OCI-LY3 (cell line): ENCODE measurements at regions not wholly inside any gene's neighbourhood (a gene's known extent, or its start where the extent isn't known, plus 50 kb on each side); places are given as distances from the start of the nearest gene placed in this dataset.
"Not testable (repeated sequence)": the region's sequence is repeated elsewhere in the genome, so short reads cannot be mapped to it uniquely, and the experiment has no call there.

Source experiments
- H2AFZ ChIP-seq: fragments of 200-600, 300-600 bp; shearing (Covaris generic); 2 replicates; pipeline ENCODE4 v1.6.0; 2014; ENCODE audit warnings: antibody characterized with exemption, low read depth, low read length
- H3K27ac ChIP-seq: fragments of 200-600, 300-600 bp; sonication (generic); 2 replicates; pipeline ENCODE4 v1.5.1; 2014; ENCODE audit warnings: mild to moderate bottlenecking, low read length, moderate library complexity, mixed read lengths
- H3K27me3 ChIP-seq: fragments of 200-600, 300-600 bp; sonication (generic); 2 replicates; pipeline ENCODE4 v1.6.1; 2014; ENCODE audit warnings: low read depth, low read length, mixed read lengths
- H3K36me3 ChIP-seq: fragments of 200-600, 300-600 bp; sonication (generic); replicated peaks from 2 replicates; pipeline ENCODE3; 2014; ENCODE audit warnings: low read depth, low read length, mixed read lengths
- H3K4me1 ChIP-seq: fragments of 300-600, 200-600 bp; sonication (generic); 2 replicates; pipeline ENCODE4 v1.6.1; 2014; ENCODE audit warnings: low read length, mixed read lengths
- H3K4me2 ChIP-seq: fragments of 200-600, 300-600 bp; sonication (generic); 2 replicates; pipeline ENCODE4 v1.6.1; 2014; ENCODE audit warnings: low read length, mixed read lengths
- H3K4me3 ChIP-seq: fragments of 300-600, 200-600 bp; sonication (generic); 2 replicates; pipeline ENCODE4 v1.5.1; 2014; ENCODE audit warnings: antibody characterized with exemption, mild to moderate bottlenecking, low read length, moderate library complexity
- H3K79me2 ChIP-seq: fragments of 300-600, 200-600 bp; shearing (Covaris generic); 2 replicates; pipeline ENCODE4 v1.6.1; 2014; ENCODE audit warnings: mild to moderate bottlenecking, low read length, mixed read lengths
- H3K9ac ChIP-seq: fragments of 300-600, 200-600 bp; shearing (Covaris generic); 2 replicates; pipeline ENCODE4 v1.6.0; 2014; ENCODE audit warnings: mild to moderate bottlenecking, low read length, moderate library complexity
- H3K9me3 ChIP-seq: fragments of 200-600, 300-600 bp; shearing (Covaris generic); 2 replicates; pipeline ENCODE4 v1.6.1; 2014; ENCODE audit warnings: low read length, mixed read lengths; ENCODE audit not compliant: insufficient read depth
- H4K20me1 ChIP-seq: fragments of 200-600, 300-600 bp; sonication (generic); 2 replicates; pipeline ENCODE4 v1.6.1; 2016; ENCODE audit warnings: low read length, mixed read lengths; ENCODE audit not compliant: insufficient read depth
- CTCF ChIP-seq: fragments of 200-600, 300-600 bp; sonication (generic); IDR thresholded peaks from 2 replicates; pipeline ENCODE4 v1.5.1; 2014; ENCODE audit warnings: antibody characterized with exemption, low read length, low read depth
- EZH2phosphoT487 ChIP-seq: fragments of 200-600 bp; shearing (Covaris generic); IDR thresholded peaks from 2 replicates; pipeline ENCODE4 v1.6.1; 2018; ENCODE audit warnings: antibody characterized with exemption, mixed run types, low read depth

DNA sequence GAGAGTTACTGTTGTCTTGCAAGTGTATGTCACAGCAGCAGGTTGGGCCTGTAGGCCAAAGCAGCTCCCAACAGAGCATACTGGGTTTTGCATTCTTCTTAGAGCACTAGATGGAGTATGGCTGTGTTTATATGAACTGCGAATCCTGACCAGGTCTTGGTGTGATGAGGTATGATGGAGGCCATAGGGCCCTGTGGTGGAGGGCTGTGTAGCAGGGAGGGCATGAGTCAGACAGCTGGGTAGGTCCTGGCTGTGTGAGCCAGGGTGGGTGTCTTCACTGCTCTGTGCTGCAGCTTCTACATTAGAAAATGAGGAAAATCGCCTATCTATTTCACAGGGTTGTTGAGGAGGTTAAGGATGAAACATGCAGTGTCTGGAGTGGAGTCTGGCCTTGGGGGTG, 124.2 kb downstream of the BUB3 start:
- Histone ChIP-seq H3K27me3 (no peaks in the 10 kb centered on the region), H3K4me3 (no peak overlapping the region), H3K9ac (no peak overlapping the region), H3K4me2 (no peak overlapping the region), H4K20me1 (no peaks in the 10 kb centered on the region), H2AFZ (no peak overlapping the region), H3K4me1 (no peaks in the 10 kb centered on the region), H3K9me3 (no peaks in the 10 kb centered on the region), H3K79me2 (no peaks in the 10 kb centered on the region), H3K36me3 (no peaks in the 10 kb centered on the region), H3K27ac (no peak overlapping the region)
- TF ChIP-seq EZH2phosphoT487 = no peak
- TF ChIP-seq CTCF = no peak

- H2AFZ ChIP-seq, H3K4me1 ChIP-seq, H3K27ac ChIP-seq, H3K9ac ChIP-seq, H3K4me2 ChIP-seq, H4K20me1 ChIP-seq, H3K9me3 ChIP-seq, H3K36me3 ChIP-seq, H3K4me3 ChIP-seq, H3K79me2 ChIP-seq, H3K27me3 ChIP-seq: not testable (repeated sequence)
These were observed 129.2 kb downstream of the BUB3 start for GRCh38 chr10:123283371-123283770.

- Histone ChIP-seq H3K4me2 (no peak overlapping the region), H3K36me3 (no peaks in the 10 kb centered on the region), H4K20me1 (no peaks in the 10 kb centered on the region), H3K4me1 (no peaks in the 10 kb centered on the region), H3K4me3 (no peak overlapping the region), H3K27ac (no peak overlapping the region), H3K27me3 (no peaks in the 10 kb centered on the region), H3K79me2 (no peaks in the 10 kb centered on the region), H3K9me3 (no peaks in the 10 kb centered on the region), H2AFZ (no peak overlapping the region), H3K9ac (no peak overlapping the region)
- TF ChIP-seq EZH2phosphoT487 (no peak), CTCF (no peak)
These were observed 129.8 kb downstream of the BUB3 start for GRCh38 chr10:123284022-123284421.

DNA sequence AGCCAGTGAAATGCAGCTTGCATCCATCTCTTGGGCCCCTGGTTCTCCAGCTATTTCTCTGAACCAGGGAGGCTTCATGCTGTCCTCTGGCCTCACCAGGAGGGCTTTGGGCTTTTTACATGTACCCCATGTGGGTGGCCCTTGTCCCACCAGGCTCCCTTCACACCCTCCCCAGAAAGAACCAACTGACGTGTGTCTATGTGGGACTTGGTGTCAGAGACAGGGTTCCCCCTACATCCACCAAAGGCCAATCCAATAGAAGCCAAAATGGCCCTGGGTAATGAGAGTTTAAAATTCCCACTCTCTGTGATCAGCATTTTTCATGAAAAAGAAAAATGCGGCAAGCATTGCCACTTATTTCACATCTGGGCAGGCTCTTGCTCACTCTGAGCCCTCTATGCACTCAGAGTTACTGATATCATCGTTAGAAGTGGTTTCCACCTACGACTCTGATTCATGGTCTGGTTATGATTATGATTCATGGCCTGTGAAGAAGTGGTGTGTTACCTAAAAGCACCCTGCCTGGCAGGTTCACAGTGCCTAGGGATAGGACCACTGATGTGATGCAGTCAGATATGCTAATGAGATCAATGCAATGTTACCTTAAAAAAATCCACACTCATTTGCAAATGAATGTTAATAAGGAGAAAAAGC, 133.5 kb downstream of the BUB3 start:
- Histone ChIP-seq H3K9me3 (no peaks in the 10 kb centered on the region), H3K9ac (no peak overlapping the region), H3K4me1 (no peaks in the 10 kb centered on the region), H3K27me3 (no peaks in the 10 kb centered on the region), H3K4me2 (no peak overlapping the region), H3K79me2 (no peaks in the 10 kb centered on the region), H3K27ac (no peak overlapping the region), H2AFZ (no peak overlapping the region), H4K20me1 (no peaks in the 10 kb centered on the region), H3K36me3 (no peaks in the 10 kb centered on the region), H3K4me3 (no peak overlapping the region)
- TF ChIP-seq EZH2phosphoT487 (no peak), CTCF (no peak)
